ENCODE measurements at regions not wholly inside any gene's neighbourhood (a gene's known extent, or its start where the extent isn't known, plus 50 kb on each side); places are given as distances from the start of the nearest gene placed in this dataset.

DNA sequence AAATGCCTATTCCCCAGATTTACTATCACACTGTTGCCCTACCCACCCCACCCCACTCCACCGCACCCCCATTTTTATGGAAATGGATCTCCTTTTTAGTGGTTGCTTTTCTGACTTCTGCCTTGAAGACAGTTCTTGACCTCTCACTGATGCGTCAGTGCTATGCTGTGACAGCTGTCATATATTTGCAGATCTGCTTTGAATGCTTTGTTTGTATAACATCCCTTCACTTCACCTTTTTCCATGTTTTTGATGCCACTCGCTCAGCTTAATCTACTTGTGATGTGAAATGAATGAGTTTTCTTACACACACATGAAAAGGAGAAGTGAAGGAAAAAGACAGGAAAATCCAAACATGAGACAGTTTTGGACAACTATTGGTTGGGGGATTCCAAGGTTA, 731.0 kb downstream of the SLITRK6 start:
- H3K4me1 ChIP-seq (replicated peaks; ENCODE audit: insufficient read depth), result no peaks in the 10 kb centered on the region
- ChIA-PET POLR2A (ENCODE audit: unreplicated experiment) (no interaction called here), CTCF (no interaction called here)
- no peaks in the 10 kb centered on the region for H4K20me1 ChIP-seq (ENCODE audit: insufficient read depth)
- H3K27ac ChIP-seq, result no peak overlapping the region
- DNase-seq, result no peak
- H3K79me2 ChIP-seq (ENCODE audit: low read depth), result no peaks in the 10 kb centered on the region
- TF ChIP-seq, protein P1, sequence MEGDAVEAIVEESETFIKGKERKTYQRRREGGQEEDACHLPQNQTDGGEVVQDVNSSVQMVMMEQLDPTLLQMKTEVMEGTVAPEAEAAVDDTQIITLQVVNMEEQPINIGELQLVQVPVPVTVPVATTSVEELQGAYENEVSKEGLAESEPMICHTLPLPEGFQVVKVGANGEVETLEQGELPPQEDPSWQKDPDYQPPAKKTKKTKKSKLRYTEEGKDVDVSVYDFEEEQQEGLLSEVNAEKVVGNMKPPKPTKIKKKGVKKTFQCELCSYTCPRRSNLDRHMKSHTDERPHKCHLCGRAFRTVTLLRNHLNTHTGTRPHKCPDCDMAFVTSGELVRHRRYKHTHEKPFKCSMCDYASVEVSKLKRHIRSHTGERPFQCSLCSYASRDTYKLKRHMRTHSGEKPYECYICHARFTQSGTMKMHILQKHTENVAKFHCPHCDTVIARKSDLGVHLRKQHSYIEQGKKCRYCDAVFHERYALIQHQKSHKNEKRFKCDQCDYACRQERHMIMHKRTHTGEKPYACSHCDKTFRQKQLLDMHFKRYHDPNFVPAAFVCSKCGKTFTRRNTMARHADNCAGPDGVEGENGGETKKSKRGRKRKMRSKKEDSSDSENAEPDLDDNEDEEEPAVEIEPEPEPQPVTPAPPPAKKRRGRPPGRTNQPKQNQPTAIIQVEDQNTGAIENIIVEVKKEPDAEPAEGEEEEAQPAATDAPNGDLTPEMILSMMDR (conservative IDR thresholded peaks at IDR 0.05), result no peak
- no peak for TF ChIP-seq EZH2 (IDR thresholded peaks at IDR 0.05; ENCODE audit: low read depth)
- BruUV-seq (replicated peaks), result no TSS peak
- H3K36me3 ChIP-seq (ENCODE audit: low read depth), result no peaks in the 10 kb centered on the region
- no peaks in the 10 kb centered on the region for H3K9me3 ChIP-seq (ENCODE audit: insufficient read depth, low read depth)
- intact Hi-C loops (cut with micrococcal nuclease; ENCODE audit: unreplicated experiment), result no loop called here
- no peaks in the 10 kb centered on the region for H3K27me3 ChIP-seq (ENCODE audit: insufficient read depth, low read depth)
- H3K4me3 ChIP-seq, result no peak overlapping the region
- no peaks in the 10 kb centered on the region for H3K9me2 ChIP-seq (ENCODE audit: insufficient read depth)
- no peak overlapping the region for H2AFZ ChIP-seq
- H3F3A ChIP-seq (ENCODE audit: insufficient read depth, low read depth), result no peaks in the 10 kb centered on the region
- H3K4me2 ChIP-seq, result no peak overlapping the region

GRCh38 chr13:85040215-85040614, 759.0 kb downstream of the SLITRK6 start:
- POLR2A ChIA-PET (ENCODE audit: unreplicated experiment), result no interaction called here
- Histone ChIP-seq H3K4me2 (no peak overlapping the region), H3K27ac (no peak overlapping the region), H3K36me3 (ENCODE audit: low read depth) (no peaks in the 10 kb centered on the region), H3K27me3 (ENCODE audit: insufficient read depth, low read depth) (no peaks in the 10 kb centered on the region), H2AFZ (no peak overlapping the region), H3K9me2 (ENCODE audit: insufficient read depth) (no peaks in the 10 kb centered on the region), H3F3A (ENCODE audit: insufficient read depth, low read depth) (no peaks in the 10 kb centered on the region), H3K9me3 (ENCODE audit: insufficient read depth, low read depth) (no peaks in the 10 kb centered on the region; the same call in 1 of the 2 replicates), H3K4me3 (no peak overlapping the region), H3K4me1 (replicated peaks; ENCODE audit: insufficient read depth) (no peaks in the 10 kb centered on the region), H4K20me1 (ENCODE audit: insufficient read depth) (no peaks in the 10 kb centered on the region), H3K79me2 (ENCODE audit: low read depth) (no peaks in the 10 kb centered on the region)
- BruUV-seq (replicated peaks), result no TSS peak
- CTCF ChIA-PET, result no interaction called here
- intact Hi-C loops (cut with micrococcal nuclease; ENCODE audit: unreplicated experiment), result no loop called here
- DNase-seq, result no peak
- TF ChIP-seq, protein P1 (conservative IDR thresholded peaks at IDR 0.05), result no peak
- no peak for TF ChIP-seq EZH2 (IDR thresholded peaks at IDR 0.05; ENCODE audit: low read depth)

DNA sequence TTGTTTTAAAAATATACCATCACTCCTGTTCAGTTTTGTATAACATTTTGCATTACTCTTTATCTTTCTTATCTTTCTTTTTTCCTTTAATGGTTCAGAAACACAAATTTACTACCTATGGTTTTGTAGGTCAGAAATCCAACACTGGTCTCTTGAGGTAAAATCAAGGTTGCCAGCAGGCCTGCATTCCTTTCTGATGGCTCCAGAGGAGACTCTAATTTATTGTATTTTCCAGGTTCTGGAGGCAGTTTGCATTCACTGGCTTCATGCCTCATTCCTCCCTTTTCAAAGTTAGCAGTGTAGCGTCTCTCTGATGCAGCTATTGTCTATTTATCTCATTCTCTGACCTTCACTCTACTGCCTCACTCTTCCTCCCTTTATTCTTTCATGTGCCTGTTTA, 767.4 kb downstream of the SLITRK6 start:
- no peak overlapping the region for H3K4me3 ChIP-seq
- no peaks in the 10 kb centered on the region for H3K79me2 ChIP-seq (ENCODE audit: low read depth)
- H3K27me3 ChIP-seq (ENCODE audit: insufficient read depth, low read depth), result no peaks in the 10 kb centered on the region
- no TSS peak for BruUV-seq (replicated peaks)
- H3K4me1 ChIP-seq (replicated peaks; ENCODE audit: insufficient read depth), result no peaks in the 10 kb centered on the region
- H3K27ac ChIP-seq, result no peak overlapping the region
- no peaks in the 10 kb centered on the region for H3K36me3 ChIP-seq (ENCODE audit: low read depth)
- intact Hi-C loops (cut with micrococcal nuclease; ENCODE audit: unreplicated experiment), result no loop called here
- no peak for DNase-seq
- CTCF ChIA-PET, result no interaction called here
- no peaks in the 10 kb centered on the region for H3K9me3 ChIP-seq (ENCODE audit: insufficient read depth, low read depth)
- POLR2A ChIA-PET (ENCODE audit: unreplicated experiment), result no interaction called here
- H3F3A ChIP-seq (ENCODE audit: insufficient read depth, low read depth), result no peaks in the 10 kb centered on the region
- TF ChIP-seq, protein P1 (conservative IDR thresholded peaks at IDR 0.05), result no peak
- TF ChIP-seq EZH2 (IDR thresholded peaks at IDR 0.05; ENCODE audit: low read depth), result no peak
- no peak overlapping the region for H3K4me2 ChIP-seq
- H3K9me2 ChIP-seq (ENCODE audit: insufficient read depth), result no peaks in the 10 kb centered on the region
- no peak overlapping the region for H2AFZ ChIP-seq
- H4K20me1 ChIP-seq (ENCODE audit: insufficient read depth), result no peaks in the 10 kb centered on the region

All from PC-9 (cell line).